HepG2 (cell line): ENCODE measurements at regions not wholly inside any gene's neighbourhood (a gene's known extent, or its start where the extent isn't known, plus 50 kb on each side); places are given as distances from the start of the nearest gene placed in this dataset.

Source experiments
- CSRNP1 ChIP-seq: sonication (generic); formaldehyde crosslinking; IDR thresholded peaks from 2 replicates; pipeline ENCODE4 v1.8.1; 2023; ENCODE audit warnings: mild to moderate bottlenecking, missing genetic modification reagents
- NFRKB ChIP-seq: fragments of 450-650 bp; IDR thresholded peaks from 2 replicates; pipeline ENCODE4 v1.6.1; 2017
- TF ChIP-seq, protein P1 (sequence below): sonication (generic); formaldehyde crosslinking; IDR thresholded peaks from 2 replicates; pipeline ENCODE4 v1.5.0; 2020; ENCODE audit warnings: mild to moderate bottlenecking, missing genetic modification reagents, moderate library complexity

GRCh38 chr14:26925876-26926584 lies 328.2 kb upstream of the NOVA1 start:
- no peak for TF ChIP-seq CSRNP1 (CRISPR knock-in tag)
- no peak for TF ChIP-seq NFRKB
- TF ChIP-seq, protein P1, sequence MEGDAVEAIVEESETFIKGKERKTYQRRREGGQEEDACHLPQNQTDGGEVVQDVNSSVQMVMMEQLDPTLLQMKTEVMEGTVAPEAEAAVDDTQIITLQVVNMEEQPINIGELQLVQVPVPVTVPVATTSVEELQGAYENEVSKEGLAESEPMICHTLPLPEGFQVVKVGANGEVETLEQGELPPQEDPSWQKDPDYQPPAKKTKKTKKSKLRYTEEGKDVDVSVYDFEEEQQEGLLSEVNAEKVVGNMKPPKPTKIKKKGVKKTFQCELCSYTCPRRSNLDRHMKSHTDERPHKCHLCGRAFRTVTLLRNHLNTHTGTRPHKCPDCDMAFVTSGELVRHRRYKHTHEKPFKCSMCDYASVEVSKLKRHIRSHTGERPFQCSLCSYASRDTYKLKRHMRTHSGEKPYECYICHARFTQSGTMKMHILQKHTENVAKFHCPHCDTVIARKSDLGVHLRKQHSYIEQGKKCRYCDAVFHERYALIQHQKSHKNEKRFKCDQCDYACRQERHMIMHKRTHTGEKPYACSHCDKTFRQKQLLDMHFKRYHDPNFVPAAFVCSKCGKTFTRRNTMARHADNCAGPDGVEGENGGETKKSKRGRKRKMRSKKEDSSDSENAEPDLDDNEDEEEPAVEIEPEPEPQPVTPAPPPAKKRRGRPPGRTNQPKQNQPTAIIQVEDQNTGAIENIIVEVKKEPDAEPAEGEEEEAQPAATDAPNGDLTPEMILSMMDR: no peak
